SU-DHL-6 (cell line): ENCODE measurements at regions not wholly inside any gene's neighbourhood (a gene's known extent, or its start where the extent isn't known, plus 50 kb on each side); places are given as distances from the start of the nearest gene placed in this dataset.

Source experiments
- CTCF ChIP-seq: fragments of 200-600 bp; sonication (generic); IDR thresholded peaks from one replicate; pipeline ENCODE4 v1.5.1; 2017; ENCODE audit warnings: antibody characterized with exemption, mild to moderate bottlenecking, low read length, moderate library complexity; ENCODE audit not compliant: insufficient read depth, poor library complexity, severe bottlenecking
- EZH2phosphoT487 ChIP-seq: fragments of 200-600 bp; sonication (generic), shearing (Covaris generic); conservative IDR thresholded peaks from 2 replicates; pipeline ENCODE4 v1.6.1; 2018; ENCODE audit warnings: mild to moderate bottlenecking, antibody characterized with exemption, low read length, moderate library complexity, mixed read lengths

- TF ChIP-seq CTCF (no peak), EZH2phosphoT487 (no peak)
Observed at GRCh38 chr13:73272831-73273230, 214.0 kb downstream of the KLF5 start.
